IPS-20b (cell line): ENCODE measurements at regions not wholly inside any gene's neighbourhood (a gene's known extent, or its start where the extent isn't known, plus 50 kb on each side); places are given as distances from the start of the nearest gene placed in this dataset.
"Not testable (repeated sequence)": the region's sequence is repeated elsewhere in the genome, so short reads cannot be mapped to it uniquely, and the experiment has no call there.

Source experiments
- H3K27ac ChIP-seq: one replicate; pipeline ENCODE4 v1.5.1; 2013; ENCODE audit warnings: low read length
- H3K27me3 ChIP-seq: 2 replicates; pipeline ENCODE4 v1.6.1; 2013; ENCODE audit warnings: mild to moderate bottlenecking, low read length, inconsistent platforms; ENCODE audit not compliant: insufficient read depth
- H3K36me3 ChIP-seq: 2 replicates; pipeline ENCODE4 v1.6.1; 2013; ENCODE audit warnings: low read depth, mild to moderate bottlenecking, inconsistent platforms, low read length, moderate library complexity; ENCODE audit not compliant: insufficient read depth
- H3K4me1 ChIP-seq: 2 replicates; pipeline ENCODE4 v1.6.1; 2013; ENCODE audit warnings: mild to moderate bottlenecking, control low read depth, inconsistent platforms, low read length, moderate library complexity; ENCODE audit not compliant: insufficient read depth
- H3K4me3 ChIP-seq: 2 replicates; pipeline ENCODE4 v1.5.1; 2013; ENCODE audit warnings: mild to moderate bottlenecking, low read length, inconsistent platforms
- H3K9ac ChIP-seq: 2 replicates; pipeline ENCODE4 v1.6.1; 2013; ENCODE audit warnings: low read depth, mild to moderate bottlenecking, inconsistent platforms, low read length, moderate library complexity
- H3K9me3 ChIP-seq: 2 replicates; pipeline ENCODE4 v1.6.1; 2013; ENCODE audit warnings: mild to moderate bottlenecking, low read depth, low read length, inconsistent platforms; ENCODE audit not compliant: insufficient read depth

DNA sequence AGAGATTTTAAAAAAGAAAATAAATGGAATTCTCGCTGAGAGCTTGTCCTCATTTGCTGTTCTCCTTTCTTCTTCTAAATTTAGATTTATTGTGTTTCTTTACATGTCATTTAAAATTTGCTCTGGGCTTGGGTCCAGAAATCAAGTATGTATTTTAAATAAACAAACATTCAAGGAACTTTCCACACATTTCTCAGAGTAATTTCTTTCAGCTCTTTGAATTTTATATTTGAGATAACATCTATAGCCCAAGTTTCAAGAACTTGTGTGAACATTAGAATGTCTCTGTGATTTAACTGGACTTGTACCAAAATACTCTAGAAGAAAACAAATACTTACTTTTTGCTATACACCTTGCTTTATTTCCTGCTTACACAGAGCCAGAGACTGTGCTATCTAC lies 192.3 kb downstream of the TMEM200A start:
- Histone ChIP-seq H3K36me3 (no peaks in the 10 kb centered on the region), H3K27ac (no peak overlapping the region), H3K27me3 (no peaks in the 10 kb centered on the region), H3K9me3 (no peaks in the 10 kb centered on the region), H3K4me1 (no peaks in the 10 kb centered on the region), H3K4me3 (no peak overlapping the region), H3K9ac (no peak overlapping the region)

DNA sequence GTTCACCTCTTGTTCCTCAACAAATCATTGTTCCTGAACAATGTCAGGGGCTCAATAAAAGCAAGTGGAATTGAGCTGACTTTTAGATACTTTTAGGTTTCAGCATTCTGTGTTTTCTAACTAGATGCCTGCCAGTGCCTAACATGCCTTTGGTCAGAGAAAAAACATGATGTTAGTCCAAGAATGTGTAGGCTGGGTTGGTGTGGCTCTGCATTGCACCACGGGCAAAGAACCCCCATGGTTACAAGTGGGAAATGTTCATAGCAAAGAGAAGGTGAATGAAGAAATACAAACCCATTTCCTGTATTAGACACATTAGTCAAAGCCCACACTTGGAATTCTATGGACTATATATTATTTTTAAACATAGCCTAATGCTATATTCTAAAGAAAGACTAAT lies 193.3 kb downstream of the TMEM200A start:
- Histone ChIP-seq H3K9ac (no peak overlapping the region), H3K27me3 (no peaks in the 10 kb centered on the region), H3K9me3 (no peaks in the 10 kb centered on the region), H3K4me3 (no peak overlapping the region), H3K36me3 (no peaks in the 10 kb centered on the region), H3K4me1 (no peaks in the 10 kb centered on the region), H3K27ac (no peak overlapping the region)

DNA sequence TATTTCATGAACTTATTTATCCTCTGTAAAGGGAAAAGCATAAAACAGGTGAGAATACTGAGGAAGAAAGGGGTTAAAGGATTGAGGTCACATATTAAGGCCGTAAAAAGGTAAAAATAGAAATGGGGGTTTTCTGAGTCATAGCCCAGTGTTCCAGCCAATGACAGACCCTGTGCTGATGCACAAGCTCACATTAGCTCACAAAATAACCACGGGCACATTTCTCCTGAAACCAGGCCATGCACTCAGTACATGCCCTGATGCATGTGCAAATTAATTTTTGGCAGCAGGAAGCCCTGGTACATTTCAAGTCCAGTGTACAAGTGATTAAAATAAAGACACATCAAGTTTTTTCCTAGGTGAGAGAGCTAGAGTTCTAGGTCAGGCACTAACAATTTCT lies 194.4 kb downstream of the TMEM200A start:
- Histone ChIP-seq H3K9me3 (no peaks in the 10 kb centered on the region), H3K9ac (no peak overlapping the region), H3K27me3 (no peaks in the 10 kb centered on the region), H3K27ac (no peak overlapping the region), H3K4me1 (no peaks in the 10 kb centered on the region), H3K4me3 (no peak overlapping the region), H3K36me3 (no peaks in the 10 kb centered on the region)

DNA sequence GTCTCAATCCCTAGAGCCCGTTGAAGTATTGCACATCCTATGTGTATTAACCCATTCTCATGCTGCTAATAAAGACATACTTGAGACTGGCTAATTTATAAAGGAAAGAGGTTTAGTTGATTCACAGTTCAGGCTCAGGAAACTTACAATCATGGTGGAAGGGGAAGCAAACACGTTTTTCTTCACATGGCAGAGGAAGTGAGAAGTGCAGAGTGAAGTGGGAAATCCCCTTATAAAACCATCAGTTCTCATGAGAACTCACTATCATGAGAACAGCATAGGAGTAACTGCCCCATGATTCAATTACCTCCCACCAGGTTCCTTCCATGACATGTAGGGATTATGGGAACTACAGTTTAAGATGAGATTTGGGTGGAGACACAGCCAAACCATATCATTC lies 195.3 kb downstream of the TMEM200A start:
- H3K9ac ChIP-seq, H3K36me3 ChIP-seq, H3K4me3 ChIP-seq, H3K27ac ChIP-seq, H3K4me1 ChIP-seq, H3K9me3 ChIP-seq, H3K27me3 ChIP-seq: not testable (repeated sequence)

DNA sequence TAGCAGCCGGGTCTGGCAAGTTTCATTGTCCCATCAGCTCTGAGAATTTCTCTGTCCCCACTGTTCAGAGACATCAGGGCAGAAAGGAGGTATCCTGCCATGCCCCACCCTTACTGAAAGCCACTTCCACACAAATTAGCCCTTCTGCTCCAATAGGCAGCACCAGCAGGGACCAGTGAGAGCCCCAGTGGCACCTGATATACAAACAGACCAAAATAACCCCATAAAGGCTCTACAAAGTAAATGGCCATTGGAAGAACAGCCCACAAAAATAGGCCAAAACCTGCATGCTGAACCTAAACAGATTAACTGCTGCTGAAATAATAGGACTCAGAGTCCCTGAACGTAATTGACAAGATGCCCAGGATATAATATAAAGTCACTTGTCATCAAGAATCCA lies 199.9 kb downstream of the TMEM200A start:
- H3K9me3 ChIP-seq: no peaks in the 10 kb centered on the region
- H3K36me3 ChIP-seq: no peaks in the 10 kb centered on the region
- H3K9ac ChIP-seq: no peak overlapping the region
- no peak overlapping the region for H3K4me3 ChIP-seq
- no peaks in the 10 kb centered on the region for H3K27me3 ChIP-seq
- no peaks in the 10 kb centered on the region for H3K4me1 ChIP-seq
- no peak overlapping the region for H3K27ac ChIP-seq

DNA sequence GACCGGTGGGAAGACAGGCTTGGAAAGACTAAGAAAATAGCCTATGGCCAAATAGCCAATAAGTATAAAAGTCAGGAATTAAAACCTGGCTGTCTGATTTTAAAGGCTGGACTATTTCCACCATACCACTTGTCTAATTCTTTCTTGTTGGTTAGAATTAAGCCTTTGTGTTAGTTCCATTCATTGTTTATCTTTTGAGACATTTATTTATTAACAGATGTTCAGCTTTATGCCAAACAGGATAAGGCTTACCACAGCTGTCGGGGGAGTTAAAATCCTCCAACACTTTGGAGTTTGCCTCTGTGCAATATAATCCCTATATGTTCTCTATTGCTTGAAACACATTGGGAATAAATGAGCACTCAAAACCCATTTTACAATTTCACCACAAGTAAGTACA lies 208.3 kb downstream of the TMEM200A start:
- Histone ChIP-seq H3K36me3 (no peaks in the 10 kb centered on the region), H3K4me1 (no peaks in the 10 kb centered on the region), H3K4me3 (no peak overlapping the region), H3K27ac (no peak overlapping the region), H3K9ac (no peak overlapping the region), H3K9me3 (no peaks in the 10 kb centered on the region; the same call in 1 of the 2 replicates), H3K27me3 (no peaks in the 10 kb centered on the region)

DNA sequence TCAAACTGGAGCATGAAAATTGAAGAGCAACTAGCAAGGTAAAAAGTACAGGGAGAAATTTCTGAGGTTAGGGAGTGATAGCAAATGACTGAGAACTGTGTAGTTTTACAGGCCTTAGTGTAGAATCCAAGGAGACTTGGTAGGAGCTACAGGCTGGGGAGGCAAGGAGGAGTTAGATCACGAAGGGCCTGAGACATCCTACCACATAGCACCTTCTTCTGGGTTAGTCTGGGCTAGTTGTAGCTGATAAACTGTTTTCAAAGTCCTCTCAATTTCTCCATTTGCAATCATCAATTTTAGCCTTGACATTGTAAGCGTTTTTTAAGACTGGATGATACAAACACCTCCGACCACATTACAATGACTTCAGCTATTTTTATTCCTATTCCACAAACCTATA lies 209.7 kb downstream of the TMEM200A start:
- Histone ChIP-seq H3K27ac (no peak overlapping the region), H3K27me3 (no peaks in the 10 kb centered on the region), H3K36me3 (no peaks in the 10 kb centered on the region), H3K4me3 (no peak overlapping the region), H3K9me3 (no peaks in the 10 kb centered on the region; the same call in 1 of the 2 replicates), H3K4me1 (no peaks in the 10 kb centered on the region), H3K9ac (no peak overlapping the region)

DNA sequence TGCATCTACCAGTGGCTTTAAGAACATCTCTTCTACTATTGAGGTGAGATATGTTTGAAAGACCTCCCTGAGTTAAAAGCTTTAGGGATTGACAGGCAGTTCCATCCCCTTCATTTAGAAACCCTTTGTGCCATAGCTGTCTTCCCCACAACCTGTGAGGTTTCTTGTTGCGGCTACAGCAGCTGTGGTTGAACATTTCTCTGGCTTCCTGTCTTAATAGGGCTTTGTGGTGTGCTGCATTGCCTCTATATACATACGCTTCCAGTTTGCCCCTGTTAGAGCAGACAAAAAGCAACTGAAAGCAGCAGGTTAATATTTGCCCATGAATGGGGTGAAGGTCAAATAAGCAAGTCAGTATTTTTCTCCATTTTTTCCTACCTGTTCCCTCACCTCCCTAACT lies 210.2 kb downstream of the TMEM200A start:
- no peaks in the 10 kb centered on the region for H3K36me3 ChIP-seq
- no peak overlapping the region for H3K9ac ChIP-seq
- H3K27me3 ChIP-seq: no peaks in the 10 kb centered on the region
- H3K27ac ChIP-seq: no peak overlapping the region
- H3K4me3 ChIP-seq: no peak overlapping the region
- no peaks in the 10 kb centered on the region; the same call in 1 of the 2 replicates for H3K9me3 ChIP-seq
- H3K4me1 ChIP-seq: no peaks in the 10 kb centered on the region

DNA sequence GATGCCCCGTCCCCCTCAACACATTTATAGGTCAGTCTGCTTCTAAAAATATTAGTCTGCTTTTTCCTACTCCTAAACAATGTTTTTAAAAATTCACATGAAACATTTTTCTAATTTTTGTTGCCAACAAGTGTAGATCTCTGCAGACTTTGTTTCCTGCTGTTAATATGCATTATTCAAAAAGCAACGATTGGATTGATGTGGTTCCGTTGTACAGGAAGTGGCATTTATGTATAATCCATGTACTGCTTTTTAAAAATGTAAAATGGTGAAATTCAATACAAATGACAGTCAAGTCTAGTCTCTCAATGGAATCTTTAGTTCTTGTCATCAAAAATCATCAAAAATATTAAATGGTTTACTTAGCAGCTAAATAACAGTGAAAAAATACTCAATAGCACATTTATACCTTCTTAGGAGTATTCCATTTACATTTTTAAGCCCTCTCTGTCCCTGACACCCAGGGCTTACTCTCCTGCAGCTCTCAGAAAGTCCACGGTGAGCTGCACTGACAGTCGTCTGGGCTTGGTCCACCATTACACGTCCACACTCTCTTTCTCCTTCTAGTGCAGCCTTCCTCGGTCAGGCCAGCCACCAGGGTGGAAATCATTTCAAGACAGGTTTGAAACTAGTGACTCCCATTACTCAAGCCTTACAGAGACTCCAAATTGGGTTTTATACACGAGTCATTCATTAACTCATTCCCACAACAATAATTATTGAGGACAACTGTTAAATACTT lies 211.5 kb downstream of the TMEM200A start:
- Histone ChIP-seq H3K27ac (no peak overlapping the region), H3K27me3 (no peaks in the 10 kb centered on the region), H3K9me3 (no peaks in the 10 kb centered on the region), H3K4me1 (no peaks in the 10 kb centered on the region), H3K4me3 (no peak overlapping the region), H3K36me3 (no peaks in the 10 kb centered on the region), H3K9ac (no peak overlapping the region)

DNA sequence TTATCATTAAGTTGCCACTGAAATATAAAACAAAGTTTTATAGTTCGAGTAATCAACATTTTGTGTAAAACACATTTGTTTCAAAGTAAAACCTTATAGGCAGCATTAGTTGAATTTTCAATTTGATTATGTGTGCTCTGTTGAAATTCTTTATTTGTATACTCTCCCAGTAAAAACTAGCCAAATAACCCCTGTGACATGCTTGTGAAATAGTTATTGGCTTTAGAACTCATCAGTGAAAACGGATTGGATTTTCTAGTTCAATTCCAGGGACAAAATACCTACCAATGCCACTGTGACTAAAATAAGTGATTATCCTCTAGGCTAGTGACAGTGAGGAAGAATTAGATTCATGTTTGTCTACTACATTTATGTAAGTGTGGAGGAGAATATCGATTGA lies 212.9 kb downstream of the TMEM200A start:
- Histone ChIP-seq H3K9ac (no peak overlapping the region), H3K4me1 (no peaks in the 10 kb centered on the region), H3K36me3 (no peaks in the 10 kb centered on the region), H3K4me3 (no peak overlapping the region), H3K27ac (no peak overlapping the region), H3K9me3 (no peaks in the 10 kb centered on the region), H3K27me3 (no peaks in the 10 kb centered on the region)

DNA sequence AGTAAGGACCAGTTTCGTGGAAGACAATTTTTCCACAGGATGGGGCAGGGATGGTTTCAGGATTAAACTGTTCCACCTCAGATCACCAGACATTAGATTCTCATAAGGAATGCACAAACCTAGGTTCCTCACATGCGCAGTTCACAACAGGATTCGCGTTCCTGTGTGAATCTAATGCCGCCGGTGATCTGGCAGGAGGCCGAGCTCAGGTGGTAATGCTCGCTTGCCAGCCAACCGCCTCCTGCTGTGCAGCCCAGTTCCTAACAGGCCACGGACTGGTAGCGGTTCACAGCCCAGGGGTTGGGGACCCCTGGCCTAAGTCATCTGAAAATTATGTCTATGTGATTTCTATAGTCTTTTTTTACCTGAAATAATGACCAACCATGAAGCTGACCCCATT lies 217.5 kb downstream of the TMEM200A start:
- Histone ChIP-seq H3K4me1 (no peaks in the 10 kb centered on the region), H3K36me3 (no peaks in the 10 kb centered on the region), H3K9ac (no peak overlapping the region), H3K4me3 (no peak overlapping the region), H3K27ac (no peak overlapping the region), H3K9me3 (no peaks in the 10 kb centered on the region), H3K27me3 (no peaks in the 10 kb centered on the region)

DNA sequence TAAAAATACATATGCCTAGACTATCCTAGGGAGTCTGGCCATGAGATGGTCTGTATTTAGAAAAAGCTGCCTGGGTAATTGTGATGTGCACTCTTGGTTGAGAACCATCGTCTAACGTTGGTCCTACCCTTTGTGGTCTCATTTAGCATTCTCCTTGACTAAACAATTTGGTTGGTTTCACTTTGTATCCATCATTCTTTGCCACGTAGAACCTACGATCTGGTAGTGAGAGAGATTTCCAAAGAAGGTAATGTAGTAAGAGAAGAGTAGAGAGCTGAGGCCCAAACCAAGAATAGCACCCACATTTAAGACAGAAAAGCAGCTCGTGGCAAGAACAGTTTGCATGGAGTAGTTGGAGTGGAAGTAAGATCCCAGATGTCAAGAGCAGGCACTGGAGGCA lies 219.8 kb downstream of the TMEM200A start:
- Histone ChIP-seq H3K4me3 (no peak overlapping the region), H3K9me3 (no peaks in the 10 kb centered on the region), H3K9ac (no peak overlapping the region), H3K27me3 (no peaks in the 10 kb centered on the region), H3K27ac (no peak overlapping the region), H3K4me1 (no peaks in the 10 kb centered on the region), H3K36me3 (no peaks in the 10 kb centered on the region)
